ENCODE measurements at regions not wholly inside any gene's neighbourhood (a gene's known extent, or its start where the extent isn't known, plus 50 kb on each side); places are given as distances from the start of the nearest gene placed in this dataset.
A peak's percentile ranks its signal among the peaks of the same experiment; 100 is the strongest.

- TF ChIP-seq CTCF (IDR thresholded peaks at IDR 0.05) = no peak
- Histone ChIP-seq H3K4me3 (peak overlapping the region; percentile 15), H3K27ac (peak overlapping the region; percentile 68 to 77)
- DNase-seq (ENCODE audit: low spot score) = peak; percentile 85
Measured at GRCh38 chr9:13705918-13706317, 426.4 kb upstream of the MPDZ start.

- peak overlapping the region; percentile 15 for H3K4me3 ChIP-seq
- no peak for DNase-seq (ENCODE audit: low spot score)
- H3K27ac ChIP-seq = peak overlapping the region; percentile 68 to 77
- TF ChIP-seq CTCF (IDR thresholded peaks at IDR 0.05) = no peak
Measured at GRCh38 chr9:13705373-13705772, 425.9 kb upstream of the MPDZ start.

GRCh38 chr9:13690595-13690994 lies 411.1 kb upstream of the MPDZ start:
- no peak overlapping the region for H3K4me3 ChIP-seq
- DNase-seq (ENCODE audit: low spot score) = no peak
- no peak overlapping the region for H3K27ac ChIP-seq
- no peak for TF ChIP-seq CTCF (IDR thresholded peaks at IDR 0.05)

GRCh38 chr9:13689925-13690324 lies 410.4 kb upstream of the MPDZ start:
- DNase-seq (ENCODE audit: low spot score) = no peak
- no peak for TF ChIP-seq CTCF (IDR thresholded peaks at IDR 0.05)
- no peak overlapping the region for H3K27ac ChIP-seq
- no peak overlapping the region for H3K4me3 ChIP-seq

GRCh38 chr9:13688990-13689600 lies 409.6 kb upstream of the MPDZ start:
- no peak for DNase-seq (ENCODE audit: low spot score)
- no peak overlapping the region for H3K4me3 ChIP-seq
- no peak for TF ChIP-seq CTCF (IDR thresholded peaks at IDR 0.05)
- H3K27ac ChIP-seq = no peak overlapping the region

- no peak for DNase-seq (ENCODE audit: low spot score)
- no peak for TF ChIP-seq CTCF (IDR thresholded peaks at IDR 0.05)
- no peak overlapping the region for H3K27ac ChIP-seq
- H3K4me3 ChIP-seq = no peak overlapping the region
Measured at GRCh38 chr9:13688223-13688989, 408.9 kb upstream of the MPDZ start.

GRCh38 chr9:13684656-13685055 lies 405.2 kb upstream of the MPDZ start:
- Histone ChIP-seq H3K4me3 (peak overlapping the region; percentile 29), H3K27ac (peak overlapping the region in 1 of 2 donors; percentile 19)
- TF ChIP-seq CTCF (IDR thresholded peaks at IDR 0.05) = no peak
- DNase-seq (ENCODE audit: low spot score) = no peak
